Choroid plexus epithelial cell (primary cell): ENCODE measurements at regions not wholly inside any gene's neighbourhood (a gene's known extent, or its start where the extent isn't known, plus 50 kb on each side); places are given as distances from the start of the nearest gene placed in this dataset.

Experiments
- DNase-seq: peaks from one replicate; pipeline ENCODE4 v3.0.0-alpha.2; 2010; ENCODE audit warnings: low read depth
- H3K4me3 ChIP-seq: 2 replicates; pipeline ENCODE4 v1.5.1; 2011; ENCODE audit warnings: low read depth, mild to moderate bottlenecking, control low read depth, low read length, moderate library complexity
- CTCF ChIP-seq: conservative IDR thresholded peaks from 2 replicates; pipeline ENCODE4 v1.5.1; 2011; ENCODE audit warnings: low read depth, mild to moderate bottlenecking, control low read depth, inconsistent platforms, low read length, moderate library complexity

- no peak for DNase-seq
- H3K4me3 ChIP-seq = no peak overlapping the region
- TF ChIP-seq CTCF = no peak
Observed at GRCh38 chr14:95408731-95409476, 89.2 kb upstream of the CLMN start.

- no peak for DNase-seq
- H3K4me3 ChIP-seq = no peak overlapping the region
- no peak for TF ChIP-seq CTCF
Observed at GRCh38 chr14:95407354-95407753, 87.6 kb upstream of the CLMN start.

GRCh38 chr14:95406756-95407277 is 87.1 kb upstream of the CLMN start:
- DNase-seq = no peak
- no peak for TF ChIP-seq CTCF
- no peak overlapping the region for H3K4me3 ChIP-seq

GRCh38 chr14:95404583-95404982 is 84.9 kb upstream of the CLMN start:
- DNase-seq = no peak
- no peak overlapping the region for H3K4me3 ChIP-seq
- TF ChIP-seq CTCF = no peak

- DNase-seq = no peak
- TF ChIP-seq CTCF = no peak
- H3K4me3 ChIP-seq = no peak overlapping the region
Observed at GRCh38 chr14:95402578-95402977, 82.9 kb upstream of the CLMN start.

- no peak for TF ChIP-seq CTCF
- H3K4me3 ChIP-seq = no peak overlapping the region
- no peak for DNase-seq
Observed at GRCh38 chr14:95402176-95402575, 82.5 kb upstream of the CLMN start.
